Peyer's patch (tissue), 4 donors: ENCODE measurements at regions not wholly inside any gene's neighbourhood (a gene's known extent, or its start where the extent isn't known, plus 50 kb on each side); places are given as distances from the start of the nearest gene placed in this dataset.

Experiments used
- DNase-seq, 3 donors: peaks; one replicate each; pipeline ENCODE4 v3.0.0-alpha.2; 2017 to 2019
- H3K27ac ChIP-seq, 4 donors: fragments of 200-600 bp; sonication (generic); one replicate each; pipeline ENCODE4 v1.5.1; 2016 to 2019
- H3K27me3 ChIP-seq, 2 donors: fragments of 200-600 bp; sonication (generic); one replicate each; pipeline ENCODE4 v1.5.1; 2019
- H3K36me3 ChIP-seq, 3 donors: fragments of 200-600 bp; sonication (generic); one replicate each; pipeline ENCODE4 v1.5.1; 2016 to 2019
- H3K4me1 ChIP-seq, 4 donors: fragments of 200-600 bp; sonication (generic); one replicate each; pipeline ENCODE4 v1.5.1; 2016 to 2019
- H3K4me3 ChIP-seq, 4 donors: fragments of 200-600 bp; sonication (generic); 1 replicate in 3 of 4; 2 replicates in 1 of 4; pipeline ENCODE4 v1.5.1; 2016 to 2019; ENCODE audit warnings: mild to moderate bottlenecking in 1 of 4
- H3K9me3 ChIP-seq, 4 donors: fragments of 200-600 bp; sonication (generic); one replicate each; pipeline ENCODE4 v1.5.1; 2016 to 2019; ENCODE audit warnings: mild to moderate bottlenecking in 1 of 4
- POLR2A ChIP-seq, 2 donors: fragments of 450-650 bp; IDR thresholded peaks; one replicate each; pipeline ENCODE4 v1.5.1; 2017; ENCODE audit warnings: antibody characterized with exemption in 2 of 2, mild to moderate bottlenecking in 2 of 2, moderate library complexity in 2 of 2
- TF ChIP-seq, protein P1 (sequence below), 6 experiments: fragments of 450-650 bp in 4 of 6; fragments of 200-600 bp in 2 of 6; sonication (generic) in 1 of 6; IDR thresholded peaks; one replicate each; pipeline ENCODE4 v1.5.1; 2017 to 2019; ENCODE audit warnings: antibody characterized with exemption in 6 of 6, mild to moderate bottlenecking in 3 of 6, moderate library complexity in 1 of 6

DNA sequence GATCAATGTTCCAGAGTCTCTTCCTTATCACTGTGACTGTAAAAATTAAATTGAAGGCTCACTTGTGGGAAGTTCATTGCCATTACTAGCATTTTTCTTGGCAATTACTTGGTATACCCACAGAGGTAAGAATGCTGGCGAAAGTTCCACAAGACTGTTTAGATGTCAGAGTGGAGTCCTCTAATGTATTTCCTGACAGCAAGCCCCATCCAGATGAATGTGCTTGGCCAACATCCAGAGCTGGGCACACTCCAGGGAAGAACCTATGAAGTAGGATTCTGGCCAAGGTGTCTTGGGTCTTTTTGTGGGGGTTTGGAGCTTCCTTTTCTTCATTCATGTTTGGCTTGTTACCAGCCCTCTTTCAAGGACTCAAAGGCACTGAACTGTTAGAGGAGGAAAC, 473.6 kb downstream of the DMAC1 start:
- no peaks in the 10 kb centered on the region for H3K27me3 ChIP-seq
- no peaks in the 10 kb centered on the region for H3K4me1 ChIP-seq
- H3K36me3 ChIP-seq: no peaks in the 10 kb centered on the region
- no peak for TF ChIP-seq POLR2A (IDR thresholded peaks at IDR 0.05)
- TF ChIP-seq, protein P1, sequence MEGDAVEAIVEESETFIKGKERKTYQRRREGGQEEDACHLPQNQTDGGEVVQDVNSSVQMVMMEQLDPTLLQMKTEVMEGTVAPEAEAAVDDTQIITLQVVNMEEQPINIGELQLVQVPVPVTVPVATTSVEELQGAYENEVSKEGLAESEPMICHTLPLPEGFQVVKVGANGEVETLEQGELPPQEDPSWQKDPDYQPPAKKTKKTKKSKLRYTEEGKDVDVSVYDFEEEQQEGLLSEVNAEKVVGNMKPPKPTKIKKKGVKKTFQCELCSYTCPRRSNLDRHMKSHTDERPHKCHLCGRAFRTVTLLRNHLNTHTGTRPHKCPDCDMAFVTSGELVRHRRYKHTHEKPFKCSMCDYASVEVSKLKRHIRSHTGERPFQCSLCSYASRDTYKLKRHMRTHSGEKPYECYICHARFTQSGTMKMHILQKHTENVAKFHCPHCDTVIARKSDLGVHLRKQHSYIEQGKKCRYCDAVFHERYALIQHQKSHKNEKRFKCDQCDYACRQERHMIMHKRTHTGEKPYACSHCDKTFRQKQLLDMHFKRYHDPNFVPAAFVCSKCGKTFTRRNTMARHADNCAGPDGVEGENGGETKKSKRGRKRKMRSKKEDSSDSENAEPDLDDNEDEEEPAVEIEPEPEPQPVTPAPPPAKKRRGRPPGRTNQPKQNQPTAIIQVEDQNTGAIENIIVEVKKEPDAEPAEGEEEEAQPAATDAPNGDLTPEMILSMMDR (IDR thresholded peaks at IDR 0.05): no peak
- no peak overlapping the region for H3K27ac ChIP-seq
- no peak overlapping the region for H3K4me3 ChIP-seq
- no peak for DNase-seq
- no peaks in the 10 kb centered on the region for H3K9me3 ChIP-seq

DNA sequence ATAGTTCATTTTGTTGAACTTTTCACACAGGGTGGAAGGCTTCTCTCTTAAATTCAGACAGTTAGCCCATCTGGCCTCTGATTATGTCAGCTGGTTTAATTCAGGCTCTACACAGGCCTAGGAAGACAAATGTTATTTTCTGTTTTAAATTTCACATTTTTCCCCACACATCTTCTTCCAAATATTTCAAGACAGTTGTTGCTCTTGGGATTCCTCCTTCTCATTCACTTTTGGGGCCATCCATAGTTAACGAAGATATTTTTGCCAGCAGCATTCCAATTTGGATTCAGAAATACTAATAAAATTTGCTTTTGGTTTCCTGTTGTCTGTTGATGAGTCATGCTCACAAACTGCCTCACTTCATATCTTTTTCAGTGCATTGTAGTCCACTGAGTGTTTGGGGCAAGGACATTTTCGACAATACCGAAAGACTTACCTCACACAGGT, 475.4 kb downstream of the DMAC1 start:
- H3K9me3 ChIP-seq: no peaks in the 10 kb centered on the region
- no peaks in the 10 kb centered on the region for H3K27me3 ChIP-seq
- H3K36me3 ChIP-seq: no peaks in the 10 kb centered on the region
- no peak overlapping the region for H3K4me3 ChIP-seq
- H3K4me1 ChIP-seq: no peaks in the 10 kb centered on the region
- no peak overlapping the region for H3K27ac ChIP-seq
- no peak for DNase-seq
- TF ChIP-seq, protein P1 (IDR thresholded peaks at IDR 0.05): no peak
- TF ChIP-seq POLR2A (IDR thresholded peaks at IDR 0.05): no peak

DNA sequence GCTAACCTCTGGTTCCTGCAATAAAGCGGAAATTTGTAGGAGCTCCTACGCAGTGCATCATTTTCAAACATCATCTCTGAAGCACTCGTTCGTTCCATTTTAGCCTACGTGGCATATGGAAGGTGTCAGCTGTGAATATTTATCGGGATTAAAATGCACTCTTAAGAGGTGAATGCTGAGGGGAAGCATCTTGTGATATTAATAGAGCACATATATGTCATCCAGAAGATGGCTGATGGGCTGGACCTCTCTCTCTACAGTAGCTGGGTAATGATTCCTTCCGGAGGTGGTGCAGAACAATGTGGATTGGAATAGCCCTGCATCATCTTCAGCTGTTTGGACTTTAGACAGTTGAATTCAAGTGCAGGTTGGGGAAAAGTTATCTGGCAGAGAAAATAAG, 478.7 kb downstream of the DMAC1 start:
- TF ChIP-seq POLR2A (IDR thresholded peaks at IDR 0.05): no peak
- TF ChIP-seq, protein P1 (IDR thresholded peaks at IDR 0.05): no peak
- no peak for DNase-seq
- Histone ChIP-seq H3K27ac (no peak overlapping the region), H3K27me3 (no peaks in the 10 kb centered on the region), H3K4me1 (no peaks in the 10 kb centered on the region), H3K9me3 (no peaks in the 10 kb centered on the region), H3K36me3 (no peaks in the 10 kb centered on the region), H3K4me3 (no peak overlapping the region)

DNA sequence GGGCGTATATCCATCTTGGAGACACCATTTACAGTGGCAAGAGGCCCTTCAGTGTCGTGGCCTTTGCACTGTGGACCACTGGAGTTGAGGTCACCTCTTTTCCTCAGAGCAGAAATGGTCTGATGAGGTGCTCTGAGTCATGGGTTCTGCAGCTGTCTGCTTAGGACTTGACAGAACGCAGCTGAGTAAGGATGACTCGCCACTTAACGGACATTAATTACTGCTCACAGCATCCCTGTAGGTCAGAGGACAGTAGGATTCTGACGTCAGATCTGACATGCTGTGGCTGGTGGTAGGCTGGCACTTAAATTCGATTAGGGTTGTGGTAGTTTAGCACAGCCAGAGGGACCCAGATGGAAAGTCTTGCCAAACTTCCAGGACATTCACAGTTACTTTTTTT, 479.4 kb downstream of the DMAC1 start:
- no peak for DNase-seq

DNA sequence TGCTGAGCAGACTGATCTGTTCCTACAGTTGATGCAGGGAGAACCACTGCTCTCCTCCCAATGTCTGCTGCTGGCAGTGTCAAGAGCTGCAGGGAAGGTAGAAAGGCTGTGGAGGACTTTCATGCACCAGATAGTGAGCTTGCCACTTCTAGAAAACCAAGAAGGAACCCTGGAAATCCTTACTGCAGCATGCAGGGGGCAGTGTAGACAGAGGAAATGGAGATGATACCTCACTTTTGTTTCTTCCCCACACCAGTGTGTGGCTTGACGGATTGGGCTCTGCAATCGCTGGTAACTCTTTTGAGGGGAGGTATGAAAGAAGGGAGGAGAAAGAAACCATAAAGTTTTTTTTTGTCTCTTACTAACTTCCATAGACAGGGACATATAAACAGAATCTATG, 480.7 kb downstream of the DMAC1 start:
- no peak for TF ChIP-seq POLR2A (IDR thresholded peaks at IDR 0.05)
- TF ChIP-seq, protein P1 (IDR thresholded peaks at IDR 0.05): no peak
- DNase-seq: no peak
- Histone ChIP-seq H3K27ac (no peak overlapping the region), H3K9me3 (no peaks in the 10 kb centered on the region), H3K4me1 (no peaks in the 10 kb centered on the region), H3K27me3 (no peaks in the 10 kb centered on the region), H3K4me3 (no peak overlapping the region), H3K36me3 (no peaks in the 10 kb centered on the region)

More for the DNA sequence above, 479.4 kb downstream of the DMAC1 start:
- Histone ChIP-seq H3K27me3 (no peaks in the 10 kb centered on the region), H3K9me3 (no peaks in the 10 kb centered on the region), H3K4me3 (no peak overlapping the region), H3K27ac (no peak overlapping the region), H3K36me3 (no peaks in the 10 kb centered on the region), H3K4me1 (no peaks in the 10 kb centered on the region)
- TF ChIP-seq POLR2A (IDR thresholded peaks at IDR 0.05): no peak
- TF ChIP-seq, protein P1 (IDR thresholded peaks at IDR 0.05): no peak

DNA sequence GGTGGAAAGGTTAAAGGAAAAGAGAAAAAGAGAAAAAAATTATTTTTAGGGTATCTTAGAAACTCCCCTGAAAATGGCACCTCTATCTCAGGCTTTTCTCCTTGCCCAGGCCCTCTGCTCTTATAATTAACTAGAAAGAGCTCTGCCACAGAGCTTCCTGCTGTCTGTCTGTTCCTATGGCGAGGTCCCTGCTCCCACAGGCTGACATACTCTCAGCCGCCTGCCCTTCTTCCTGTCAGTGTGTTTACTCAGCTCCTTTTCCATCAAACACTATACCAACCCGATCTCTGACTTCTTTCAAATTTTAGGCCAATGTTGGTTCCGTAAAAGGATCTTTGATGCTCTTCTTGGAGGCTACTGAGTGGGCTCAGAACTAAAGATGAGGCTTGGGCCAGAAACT, 482.6 kb downstream of the DMAC1 start:
- no peak for DNase-seq
- no peaks in the 10 kb centered on the region for H3K27me3 ChIP-seq
- no peaks in the 10 kb centered on the region for H3K36me3 ChIP-seq
- H3K9me3 ChIP-seq: peaks cover 0 to 8% (median 0%) of the 10 kb centered on the region in 4 donors
- no peaks in the 10 kb centered on the region for H3K4me1 ChIP-seq
- no peak overlapping the region for H3K4me3 ChIP-seq
- TF ChIP-seq, protein P1 (IDR thresholded peaks at IDR 0.05): no peak
- TF ChIP-seq POLR2A (IDR thresholded peaks at IDR 0.05): no peak
- no peak overlapping the region for H3K27ac ChIP-seq
